GM19397 (cell line): ENCODE measurements at regions not wholly inside any gene's neighbourhood (a gene's known extent, or its start where the extent isn't known, plus 50 kb on each side); places are given as distances from the start of the nearest gene placed in this dataset.
"Not testable (repeated sequence)": the region's sequence is repeated elsewhere in the genome, so short reads cannot be mapped to it uniquely, and the experiment has no call there.

Experiments
- ATAC-seq: cut with Tn5 transposase; IDR thresholded peaks from one replicate; pipeline ENCODE4 v1.9.1; 2021; ENCODE audit warnings: mild to moderate bottlenecking, moderate library complexity; ENCODE audit not compliant: unreplicated experiment

DNA sequence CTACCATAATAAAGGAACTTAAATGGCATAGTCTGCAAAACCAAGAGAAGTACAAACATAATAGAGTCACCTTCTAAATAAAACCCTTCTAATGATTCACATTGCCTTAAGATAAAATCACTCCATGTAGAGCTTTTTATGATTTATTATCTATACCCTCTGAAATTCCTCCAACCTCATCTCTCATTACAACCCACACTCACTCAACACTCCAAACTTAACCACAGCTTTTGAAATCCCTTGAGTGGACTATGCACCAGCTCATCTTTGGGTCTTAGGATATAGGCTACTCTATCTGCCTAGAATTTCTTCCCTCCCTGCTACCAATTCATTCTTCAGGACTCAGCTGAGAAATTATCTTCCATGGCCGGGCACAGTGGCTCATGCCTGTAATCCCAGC lies 122.5 kb downstream of the CETN3 start:
- ATAC-seq, result no peak

DNA sequence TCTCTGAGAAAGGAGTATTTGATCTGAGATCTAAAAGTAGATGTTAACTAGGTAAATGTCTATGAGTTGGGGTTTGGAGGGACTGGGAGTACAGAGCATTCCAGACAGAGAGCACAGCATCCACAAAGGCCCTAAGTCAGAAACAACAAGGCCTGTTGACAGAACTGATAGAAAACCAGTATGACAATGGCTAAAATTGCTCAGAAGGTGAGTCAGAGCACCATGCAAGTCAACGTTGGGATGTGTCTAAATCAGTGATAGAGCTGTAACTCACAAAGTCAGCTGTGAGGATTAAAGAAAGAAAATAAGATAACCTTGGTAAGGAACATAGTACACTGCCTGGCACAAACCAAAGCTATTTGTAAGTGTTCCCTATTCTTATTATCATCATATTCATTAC lies 124.0 kb downstream of the CETN3 start:
- ATAC-seq, result no peak

DNA sequence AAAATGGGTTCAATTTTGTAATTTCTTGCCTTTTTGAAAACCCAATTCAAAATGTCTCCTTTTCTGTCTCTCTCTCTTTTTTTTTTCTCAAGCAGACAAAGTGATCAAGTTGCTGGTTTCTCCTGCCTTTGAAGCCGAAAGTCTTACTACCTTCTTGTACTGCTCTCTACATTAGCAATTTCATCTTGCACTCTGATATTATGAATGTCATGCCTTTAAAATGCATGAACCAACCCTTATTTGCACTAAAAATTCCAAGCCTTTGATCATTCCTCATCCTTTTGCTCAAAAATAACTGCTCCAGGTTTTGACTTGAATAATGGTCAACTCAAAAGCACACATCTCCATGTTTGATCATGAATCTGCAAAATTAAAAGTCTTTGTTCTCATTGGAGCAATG lies 125.2 kb downstream of the CETN3 start:
- no peak for ATAC-seq

DNA sequence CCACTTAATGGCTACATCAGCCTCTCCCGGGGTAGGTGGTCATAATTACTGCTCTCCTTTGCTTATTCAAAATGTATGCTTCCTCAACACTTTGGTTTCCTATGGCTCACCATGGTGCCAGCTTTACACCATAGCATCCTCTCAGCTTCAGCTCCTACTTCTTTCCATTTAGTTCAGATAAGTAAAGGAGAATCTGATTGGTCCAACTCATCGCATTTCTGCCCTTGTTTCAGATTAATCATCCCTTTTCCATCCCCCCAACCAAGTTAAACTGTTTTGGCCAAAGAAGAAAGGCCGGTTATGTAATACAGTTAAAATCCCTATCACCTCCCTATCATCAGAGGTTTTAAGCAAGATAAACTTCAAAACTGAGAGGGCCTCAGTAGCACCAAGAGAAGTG lies 130.5 kb downstream of the CETN3 start:
- no peak for ATAC-seq

DNA sequence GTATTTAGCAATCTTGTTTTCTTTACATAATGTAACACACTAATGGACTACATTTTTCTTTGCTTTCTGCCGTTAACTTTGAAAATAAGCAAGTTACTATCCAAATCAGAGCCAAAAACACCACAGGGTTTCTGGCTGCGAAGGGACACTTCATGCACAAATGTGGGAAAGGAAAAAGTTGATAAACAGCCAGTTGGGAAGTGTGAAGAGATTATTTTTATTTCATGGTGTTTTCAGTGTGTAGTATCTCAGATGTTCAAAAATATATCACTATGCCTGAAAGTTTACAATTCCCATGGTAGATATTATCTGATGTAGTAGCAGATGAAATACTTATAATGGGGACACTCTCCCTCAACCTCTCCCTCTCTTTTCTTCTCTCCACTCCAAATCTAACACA lies 135.3 kb downstream of the CETN3 start:
- ATAC-seq, result no peak

DNA sequence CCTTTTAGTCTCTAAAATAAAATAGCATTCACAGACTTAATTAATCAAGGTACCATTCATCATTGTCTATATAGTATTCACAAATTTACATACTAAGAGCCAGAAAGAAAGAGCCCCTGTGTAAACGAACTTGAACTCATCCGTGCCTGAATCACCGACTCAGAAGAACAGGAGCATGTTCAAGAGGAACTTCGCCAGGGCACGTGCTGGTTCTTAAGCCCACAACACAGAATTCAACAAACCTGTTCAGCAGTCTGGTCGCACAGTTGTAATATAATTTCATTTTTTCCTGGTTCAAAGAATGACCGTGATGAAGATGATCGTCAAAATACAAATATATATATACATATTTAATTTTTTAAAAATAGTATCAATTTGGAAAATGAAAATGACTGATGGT lies 141.9 kb downstream of the CETN3 start:
- no peak for ATAC-seq

DNA sequence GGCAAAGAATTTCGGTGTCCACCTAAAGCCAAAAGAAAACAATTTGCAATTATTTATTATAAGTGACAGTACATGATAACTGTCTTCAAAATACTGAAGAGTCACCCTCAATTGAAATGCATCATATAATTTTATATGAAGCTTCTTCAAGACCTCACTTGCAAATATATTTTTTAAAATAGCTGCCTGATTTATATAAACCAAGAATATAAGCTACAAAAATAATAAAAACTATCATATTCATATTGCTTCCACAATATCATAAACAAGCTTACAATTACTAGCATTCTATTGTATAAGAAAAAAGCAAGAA lies 144.1 kb downstream of the CETN3 start:
- ATAC-seq, result no peak

DNA sequence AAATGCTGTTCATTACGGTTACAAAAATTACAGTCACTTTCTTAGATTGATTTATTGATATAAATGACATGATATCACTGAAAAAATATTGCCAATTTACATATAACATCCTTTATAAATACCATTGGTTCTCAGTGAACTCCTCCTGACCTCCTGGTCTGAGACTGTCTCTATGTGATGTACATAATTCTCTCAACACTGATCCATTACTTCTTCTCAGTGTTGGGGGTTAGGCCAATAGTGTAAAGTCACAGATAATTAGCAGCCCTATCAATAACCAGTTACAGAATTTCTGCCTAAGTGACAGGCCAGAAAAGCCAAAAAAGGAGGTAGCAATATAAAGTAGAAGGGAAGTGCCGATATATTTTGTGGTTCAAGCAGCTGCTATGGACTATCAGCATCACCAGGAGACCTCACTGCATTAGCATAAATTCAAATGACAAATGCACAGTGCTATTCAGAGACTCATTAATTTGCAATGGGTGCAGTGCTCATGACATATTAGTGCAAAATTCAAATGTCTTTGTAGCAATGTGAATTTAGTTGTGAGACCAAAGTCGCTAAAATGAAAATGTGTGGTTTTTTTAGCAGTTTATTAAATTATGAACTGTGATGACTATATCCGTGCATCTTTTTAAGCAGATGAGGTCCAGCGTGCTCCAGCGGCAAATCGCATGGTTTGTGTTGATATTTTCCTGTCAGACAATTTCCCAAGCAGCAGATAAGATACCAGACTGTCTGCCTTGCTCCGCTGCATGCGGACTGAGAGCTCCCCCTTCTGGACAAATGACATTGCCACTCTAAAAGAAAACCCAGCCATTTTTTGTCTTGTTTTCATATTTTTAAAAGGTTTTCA lies 144.6 kb downstream of the CETN3 start:
- peak; percentile 75 for ATAC-seq

DNA sequence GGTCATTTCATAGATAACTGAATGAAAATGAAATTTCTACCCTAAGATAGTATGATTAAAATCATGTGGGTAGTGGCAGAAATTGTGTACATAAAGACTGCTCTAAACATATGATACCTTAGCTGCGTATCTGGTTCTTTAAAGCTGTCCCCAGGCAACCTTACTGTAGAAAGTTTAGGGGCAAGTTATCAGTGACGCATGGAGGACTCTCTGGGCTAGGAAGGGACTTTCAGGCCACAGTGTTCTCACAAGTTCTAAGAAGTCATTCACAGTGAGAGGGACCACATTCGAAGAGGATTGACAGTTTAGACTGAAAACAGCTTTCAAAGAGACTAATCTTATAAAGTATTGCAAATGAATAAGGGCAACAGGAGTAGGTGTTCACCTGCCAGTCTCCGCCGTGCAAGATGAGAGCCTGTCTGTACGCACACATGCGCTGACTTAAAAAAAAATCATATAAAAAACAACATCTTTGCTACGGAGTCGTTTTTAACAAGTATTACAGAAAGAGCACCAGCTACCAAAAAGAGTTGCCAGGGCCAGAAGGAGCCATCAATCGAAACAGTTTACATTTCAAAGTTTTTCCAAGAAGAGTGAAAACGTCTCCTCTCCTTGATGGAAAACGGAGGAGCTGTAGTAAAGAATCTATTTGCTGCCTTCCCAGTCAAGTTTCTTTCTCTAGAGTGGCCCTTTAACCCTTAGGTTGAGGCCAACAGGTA lies 146.3 kb downstream of the CETN3 start:
- ATAC-seq, result no peak

DNA sequence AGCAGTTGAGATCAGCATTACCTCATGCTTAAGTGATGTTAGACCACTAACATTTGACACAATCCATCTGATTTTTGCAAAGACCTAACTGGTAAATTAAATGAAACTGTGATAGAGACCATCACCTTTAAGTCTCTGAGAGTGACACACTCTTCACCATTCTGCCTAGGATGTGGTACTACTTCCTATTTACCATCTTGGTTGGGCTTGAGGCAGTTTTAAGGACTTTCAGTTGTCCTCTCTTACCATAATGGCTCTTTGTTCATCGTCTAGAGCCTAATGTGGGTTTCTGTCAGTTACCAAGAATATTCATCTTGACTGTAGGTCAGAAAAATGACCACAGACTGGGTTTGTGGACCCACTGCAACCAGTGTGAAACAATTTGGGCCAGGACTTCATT lies 158.1 kb downstream of the CETN3 start:
- no peak for ATAC-seq

DNA sequence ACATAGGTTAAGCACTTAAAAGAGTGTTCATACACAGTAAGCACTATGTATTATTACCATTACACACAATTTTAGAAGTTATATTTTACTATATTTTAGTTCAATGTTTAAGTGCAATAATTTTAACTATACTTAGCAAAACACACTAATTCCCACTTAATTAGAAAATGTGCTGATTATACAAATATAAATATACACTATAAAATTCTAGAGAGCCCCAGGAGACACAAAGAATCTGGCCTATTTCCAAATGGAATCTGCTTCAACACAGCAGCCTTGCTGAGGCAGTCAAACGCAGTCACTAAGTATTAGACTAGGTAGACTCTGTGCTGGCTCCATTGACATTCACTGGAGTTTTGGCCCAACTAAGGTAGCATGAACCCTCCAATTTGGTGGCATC lies 160.9 kb downstream of the CETN3 start:
- no peak for ATAC-seq

DNA sequence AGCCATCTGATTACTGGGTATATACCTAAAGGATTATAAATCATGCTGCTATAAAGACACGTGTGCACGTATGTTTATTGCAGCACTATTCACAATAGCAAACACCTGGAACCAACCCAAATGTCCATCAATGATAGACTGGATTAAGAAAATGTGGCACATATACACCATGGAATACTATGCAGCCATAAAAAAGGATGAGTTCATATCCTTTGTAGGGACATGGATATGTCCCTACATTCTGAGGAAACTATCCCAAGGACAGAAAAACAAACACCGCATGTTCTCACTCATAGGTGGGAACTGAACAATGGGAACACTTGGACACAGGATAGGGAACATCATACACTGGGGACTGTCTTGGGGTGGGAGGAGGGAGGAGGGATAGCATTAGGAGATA lies 165.7 kb downstream of the CETN3 start:
- ATAC-seq, result not testable (repeated sequence)

DNA sequence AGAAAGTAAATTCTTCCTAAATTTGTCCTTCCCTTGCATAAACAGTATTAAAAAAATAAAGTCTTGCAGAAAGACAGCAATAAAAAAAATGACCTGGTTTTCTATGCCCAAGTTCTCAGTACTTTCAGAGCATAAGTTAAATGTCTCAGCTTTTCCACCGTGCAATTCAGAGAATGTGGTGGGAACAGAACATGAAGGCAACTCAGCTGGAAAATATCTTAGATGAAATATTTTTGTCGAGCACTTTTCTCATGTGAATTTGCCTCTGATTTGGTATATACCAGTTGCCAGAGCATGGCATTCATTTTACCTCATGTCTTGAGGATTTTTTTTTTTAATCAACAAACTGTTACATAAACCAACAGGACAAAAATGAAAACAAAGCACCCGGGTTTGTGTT lies 176.1 kb downstream of the CETN3 start:
- ATAC-seq, result no peak

DNA sequence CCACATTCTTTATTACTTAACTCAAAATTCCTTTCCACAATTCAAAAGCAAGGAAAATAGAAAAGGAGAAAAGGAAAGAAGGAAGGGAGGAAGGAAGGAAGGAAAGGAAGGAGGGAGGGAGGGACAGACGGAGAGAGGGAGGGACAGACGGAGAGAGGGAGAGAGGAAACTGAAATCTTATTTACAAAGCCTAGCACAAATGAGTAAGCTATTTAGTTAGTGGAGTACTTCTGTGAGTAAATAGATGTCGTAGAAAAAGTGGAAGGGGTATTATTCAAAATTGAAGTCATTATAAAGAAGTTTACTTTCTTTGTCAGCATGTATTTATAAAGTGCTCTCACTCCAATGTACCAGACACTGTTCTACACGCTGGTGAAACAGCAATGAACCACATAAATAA lies 177.9 kb downstream of the CETN3 start:
- no peak for ATAC-seq

DNA sequence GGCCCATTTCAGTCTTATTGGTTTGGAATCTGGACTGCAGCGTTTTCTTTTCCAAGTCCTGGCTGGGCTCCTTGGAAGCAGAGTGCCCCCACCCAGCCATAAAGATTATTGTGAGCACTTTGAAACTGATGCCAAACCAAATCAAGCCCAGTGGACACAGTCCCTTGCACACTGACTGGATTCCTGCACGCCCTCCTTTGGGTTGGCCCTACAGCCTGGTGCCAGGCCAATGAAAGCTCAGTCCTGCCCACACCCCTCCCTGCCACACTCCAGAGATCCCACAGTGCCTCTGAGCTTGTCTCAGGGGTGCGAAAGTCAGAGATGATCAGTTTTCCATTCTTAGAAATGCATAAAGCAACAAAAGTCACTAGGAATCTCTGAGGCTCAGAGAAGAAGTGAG lies 181.9 kb downstream of the CETN3 start:
- ATAC-seq, result no peak

DNA sequence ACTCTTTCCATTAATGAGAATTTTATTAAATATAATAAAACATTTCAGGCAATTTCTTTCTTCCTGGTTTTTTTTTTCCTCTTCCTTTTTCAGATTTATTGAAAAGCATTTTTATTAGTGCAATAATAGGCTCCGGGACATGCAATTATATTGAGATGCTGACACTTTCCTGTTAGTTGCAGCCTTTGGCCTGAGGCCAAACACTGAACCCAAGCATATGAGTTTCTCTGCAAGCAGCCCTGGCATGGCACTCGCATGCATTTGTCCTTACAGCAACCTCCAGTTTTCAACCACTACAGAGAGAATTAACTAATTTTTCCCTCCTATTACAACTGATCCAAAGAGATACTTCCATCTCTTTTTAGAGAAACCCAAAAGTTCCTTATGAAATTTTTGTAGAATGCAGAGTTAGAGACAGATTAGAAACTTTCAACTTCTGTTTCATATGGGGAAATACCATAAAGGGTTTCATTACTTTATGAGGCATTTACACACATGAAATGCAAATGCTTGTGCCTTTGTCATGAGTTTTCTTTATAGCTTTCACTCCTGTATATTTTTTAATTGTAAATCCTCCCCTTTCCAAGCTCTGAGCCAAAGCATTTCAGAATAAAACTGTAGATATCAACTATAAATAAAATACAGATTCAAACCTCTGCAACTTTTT lies 183.0 kb downstream of the CETN3 start:
- no peak for ATAC-seq

DNA sequence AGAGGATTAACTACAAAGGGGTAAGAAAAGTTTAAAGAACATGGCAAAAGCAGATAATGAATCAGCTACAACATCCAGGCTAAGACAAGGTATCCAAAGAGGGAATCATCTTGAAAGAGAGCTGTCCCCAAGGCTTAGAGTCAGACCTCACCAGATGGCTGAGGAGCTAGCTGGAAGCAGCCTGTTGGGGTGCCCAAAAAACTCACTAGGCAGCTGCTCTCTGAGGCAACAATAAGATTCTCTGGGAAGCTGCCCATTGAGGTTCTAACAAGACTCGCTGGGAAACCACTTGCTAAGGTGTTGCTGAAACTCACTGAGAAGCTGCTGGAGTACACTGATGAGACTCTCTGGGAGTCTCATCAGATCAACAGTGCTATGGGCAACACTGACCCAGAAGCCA lies 185.2 kb downstream of the CETN3 start:
- ATAC-seq, result no peak

DNA sequence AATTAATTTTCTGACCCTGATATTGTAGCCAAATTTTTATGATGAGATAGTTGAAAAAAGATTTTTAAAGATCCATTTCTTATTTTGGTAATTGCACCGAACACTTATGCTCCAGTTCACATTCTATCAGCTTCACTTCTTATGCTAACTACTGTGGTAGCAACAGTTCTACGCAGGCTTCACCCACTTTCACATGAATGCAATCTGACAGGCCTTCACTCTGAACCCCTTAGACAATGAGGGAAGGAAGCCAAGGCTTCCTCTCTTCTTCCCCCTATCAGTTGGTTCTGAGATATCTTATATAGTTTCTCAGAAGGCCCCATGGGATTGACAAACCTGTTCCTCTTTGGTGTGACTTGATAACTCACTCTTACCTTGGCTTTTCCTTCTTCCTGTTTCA lies 185.8 kb downstream of the CETN3 start:
- ATAC-seq, result no peak

DNA sequence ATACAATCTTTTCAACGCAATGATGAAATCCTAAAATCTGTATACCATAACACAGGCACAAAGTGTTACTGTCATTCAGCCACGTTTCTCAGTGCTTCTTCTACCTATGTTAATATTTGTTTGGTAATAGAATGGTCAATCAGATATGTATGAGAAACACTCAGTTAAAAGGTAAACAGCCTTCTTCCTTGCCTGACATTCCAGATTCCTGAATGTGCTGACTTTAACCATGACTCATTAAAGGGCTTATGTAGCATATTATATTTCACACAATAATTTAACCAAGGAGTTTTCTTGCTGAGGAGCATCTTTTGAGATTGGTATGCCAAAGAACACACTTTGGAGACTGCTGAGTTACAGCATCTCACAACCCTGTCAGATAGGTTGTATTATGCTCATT lies 187.6 kb downstream of the CETN3 start:
- ATAC-seq, result no peak

DNA sequence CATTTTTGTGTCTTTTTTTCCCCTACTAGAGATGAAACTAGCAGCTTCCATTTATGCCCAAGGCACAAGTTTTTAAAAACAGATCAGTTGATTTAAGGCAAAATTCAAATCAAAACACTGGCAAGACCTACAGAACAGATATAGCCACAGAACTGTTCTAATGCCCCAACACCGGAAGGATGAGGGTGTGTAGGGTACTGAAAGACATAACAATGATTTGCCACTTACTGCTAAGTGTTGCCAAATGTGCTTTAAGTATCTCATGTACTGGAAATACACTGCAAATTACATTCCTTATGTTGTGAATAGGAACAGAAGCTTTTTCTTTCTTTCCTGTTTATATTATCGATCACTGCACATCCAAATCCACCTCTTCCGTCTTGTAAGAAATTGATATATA lies 189.0 kb downstream of the CETN3 start:
- ATAC-seq, result no peak

DNA sequence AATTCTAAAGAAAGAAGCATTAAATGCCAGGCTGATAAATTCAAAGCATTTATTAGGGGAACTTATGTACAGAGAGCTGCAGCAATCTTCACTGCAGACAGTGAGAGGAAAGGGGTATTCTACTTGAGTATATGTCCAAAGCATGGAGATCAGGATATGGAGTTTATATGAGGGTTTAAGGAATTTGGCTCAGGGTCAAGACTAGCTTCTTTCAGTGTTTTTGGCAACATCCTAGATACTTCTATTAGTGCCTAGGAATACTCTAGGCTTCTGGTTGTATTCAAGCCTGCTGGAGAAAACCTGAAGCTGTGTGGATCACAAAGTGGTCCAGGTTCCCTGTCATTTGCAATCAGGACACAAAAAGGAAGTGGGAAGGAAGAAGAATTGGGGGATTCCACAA lies 194.6 kb downstream of the CETN3 start:
- ATAC-seq, result no peak

DNA sequence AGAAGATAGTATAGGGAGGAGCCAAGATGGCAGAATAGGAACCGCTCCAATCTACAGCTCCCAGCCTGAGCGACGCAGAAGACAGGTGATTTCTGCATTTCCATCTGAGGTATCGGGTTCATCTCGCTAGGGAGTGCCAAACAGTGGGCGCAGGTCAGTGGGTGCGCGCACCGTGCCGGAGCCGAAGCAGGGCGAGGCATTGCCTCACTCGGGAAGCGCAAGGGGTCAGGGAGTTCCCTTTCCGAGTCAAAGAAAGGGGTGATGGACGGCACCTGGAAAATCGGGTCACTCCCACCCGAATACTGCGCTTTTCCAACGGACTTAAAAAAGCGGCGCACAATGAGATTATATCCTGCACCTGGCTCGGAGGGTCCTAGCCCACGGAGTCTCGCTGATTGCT lies 201.2 kb downstream of the CETN3 start:
- ATAC-seq, result not testable (repeated sequence)
